Loucy (cell line): ENCODE measurements at regions not wholly inside any gene's neighbourhood (a gene's known extent, or its start where the extent isn't known, plus 50 kb on each side); places are given as distances from the start of the nearest gene placed in this dataset.

Experiments
- H2AFZ ChIP-seq: fragments of 200-600 bp; sonication (generic); 2 replicates; pipeline ENCODE4 v1.6.0; 2016; ENCODE audit warnings: antibody characterized with exemption, mild to moderate bottlenecking, low read length, moderate library complexity
- H3F3A ChIP-seq: fragments of 200-600 bp; 2 replicates; pipeline ENCODE4 v1.6.0; 2016; ENCODE audit warnings: antibody characterized with exemption, low read depth, mild to moderate bottlenecking
- H3K27me3 ChIP-seq: fragments of 200-600 bp; sonication (generic); 2 replicates; pipeline ENCODE4 v1.6.1; 2014; ENCODE audit warnings: low read length, mild to moderate bottlenecking; ENCODE audit not compliant: insufficient read depth, poor library complexity, severe bottlenecking
- H3K36me3 ChIP-seq: fragments of 200-600 bp; sonication (generic); 2 replicates; pipeline ENCODE4 v1.6.1; 2016; ENCODE audit warnings: low read length; ENCODE audit not compliant: insufficient read depth
- H3K4me1 ChIP-seq: fragments of 200-600 bp; sonication (generic); 2 replicates; pipeline ENCODE4 v1.5.1; 2014; ENCODE audit warnings: low read length, mild to moderate bottlenecking; ENCODE audit not compliant: insufficient read depth, poor library complexity, severe bottlenecking
- H3K4me2 ChIP-seq: fragments of 200-600 bp; sonication (generic); 2 replicates; pipeline ENCODE4 v1.6.0; 2014; ENCODE audit warnings: antibody characterized with exemption, low read length, low read depth, mild to moderate bottlenecking; ENCODE audit not compliant: poor library complexity, severe bottlenecking
- H3K4me3 ChIP-seq: fragments of 200-600 bp; sonication (generic); 2 replicates; pipeline ENCODE4 v1.5.1; 2014; ENCODE audit warnings: low read length, mild to moderate bottlenecking, mixed read lengths; ENCODE audit not compliant: poor library complexity, severe bottlenecking
- H3K79me2 ChIP-seq: fragments of 200-600 bp; sonication (generic); 2 replicates; pipeline ENCODE4 v1.6.1; 2014; ENCODE audit warnings: low read length; ENCODE audit not compliant: insufficient read depth
- H3K9ac ChIP-seq: fragments of 200-600 bp; sonication (generic); 2 replicates; pipeline ENCODE4 v1.6.0; 2014; ENCODE audit warnings: mild to moderate bottlenecking, low read depth, low read length, moderate library complexity; ENCODE audit not compliant: poor library complexity, severe bottlenecking
- H3K9me2 ChIP-seq: fragments of 200-600 bp; sonication (generic); replicated peaks from 2 replicates; pipeline ENCODE4 v1.6.1; 2016; ENCODE audit warnings: low read depth, low read length, mixed read lengths
- H3K9me3 ChIP-seq: fragments of 200-600 bp; sonication (generic); 2 replicates; pipeline ENCODE4 v1.6.1; 2014; ENCODE audit warnings: mild to moderate bottlenecking, antibody characterized with exemption, low read length, low read depth; ENCODE audit not compliant: insufficient read depth
- H4K20me1 ChIP-seq: fragments of 200-600 bp; sonication (generic); 2 replicates; pipeline ENCODE4 v1.6.0; 2014; ENCODE audit warnings: antibody characterized with exemption, low read length, mild to moderate bottlenecking; ENCODE audit not compliant: insufficient read depth, poor library complexity, severe bottlenecking
- CTCF ChIP-seq: fragments of 200-600 bp; sonication (generic); conservative IDR thresholded peaks from 2 replicates; pipeline ENCODE4 v1.5.1; 2014; ENCODE audit warnings: mild to moderate bottlenecking, antibody characterized with exemption, low read length
- EZH2phosphoT487 ChIP-seq: fragments of 200-600 bp; IDR thresholded peaks from 2 replicates; pipeline ENCODE4 v1.6.1; 2018; ENCODE audit warnings: antibody characterized with exemption, mild to moderate bottlenecking, moderate library complexity, borderline replicate concordance

GRCh38 chrX:33272986-33273385, 61.6 kb upstream of the DMD start:
- Histone ChIP-seq H3K4me2 (no peak overlapping the region), H3K9me2 (no peaks in the 10 kb centered on the region), H4K20me1 (no peaks in the 10 kb centered on the region), H3F3A (no peaks in the 10 kb centered on the region), H3K9ac (no peak overlapping the region), H3K27me3 (no peaks in the 10 kb centered on the region), H3K4me3 (no peak overlapping the region), H2AFZ (no peak overlapping the region), H3K79me2 (no peaks in the 10 kb centered on the region), H3K9me3 (no peaks in the 10 kb centered on the region), H3K36me3 (no peaks in the 10 kb centered on the region), H3K4me1 (no peaks in the 10 kb centered on the region)
- TF ChIP-seq EZH2phosphoT487 (no peak), CTCF (no peak)
